ELR (cell line): ENCODE measurements at regions not wholly inside any gene's neighbourhood (a gene's known extent, or its start where the extent isn't known, plus 50 kb on each side); places are given as distances from the start of the nearest gene placed in this dataset.
A peak's percentile ranks its signal among the peaks of the same experiment; 100 is the strongest.

ENCODE experiments used
- DNase-seq: peaks from one replicate; pipeline ENCODE4 v3.0.0-alpha.2; 2015; ENCODE audit warnings: low read depth

- DNase-seq, result no peak
These were observed 149.9 kb upstream of the IRF2BP2 start for GRCh38 chr1:234759888-234760287.

- peak; percentile 47 for DNase-seq
These were observed 148.9 kb upstream of the IRF2BP2 start for GRCh38 chr1:234758851-234759250.

GRCh38 chr1:234756857-234757256, 146.9 kb upstream of the IRF2BP2 start:
- DNase-seq, result no peak

GRCh38 chr1:234756066-234756774, 146.2 kb upstream of the IRF2BP2 start:
- DNase-seq, result peak; percentile 55

- peak; percentile 86 for DNase-seq
These were observed 145.5 kb upstream of the IRF2BP2 start for GRCh38 chr1:234755449-234755863.

GRCh38 chr1:234753979-234754378, 144.0 kb upstream of the IRF2BP2 start:
- DNase-seq, result no peak

GRCh38 chr1:234752927-234753326, 142.9 kb upstream of the IRF2BP2 start:
- no peak for DNase-seq

- no peak for DNase-seq
These were observed 141.7 kb upstream of the IRF2BP2 start for GRCh38 chr1:234751678-234752077.

GRCh38 chr1:234750922-234751627, 141.1 kb upstream of the IRF2BP2 start:
- DNase-seq, result no peak

- DNase-seq, result no peak
These were observed 138.7 kb upstream of the IRF2BP2 start for GRCh38 chr1:234748713-234749112.

GRCh38 chr1:234748066-234748465, 138.1 kb upstream of the IRF2BP2 start:
- no peak for DNase-seq

- DNase-seq, result no peak
These were observed 136.8 kb upstream of the IRF2BP2 start for GRCh38 chr1:234746798-234747196.

GRCh38 chr1:234745844-234746797, 136.1 kb upstream of the IRF2BP2 start:
- DNase-seq, result peak; percentile 74

- DNase-seq, result no peak
These were observed 135.3 kb upstream of the IRF2BP2 start for GRCh38 chr1:234745276-234745675.

- DNase-seq, result peak; percentile 23
These were observed 134.0 kb upstream of the IRF2BP2 start for GRCh38 chr1:234743791-234744611.

- DNase-seq, result no peak
These were observed 132.6 kb upstream of the IRF2BP2 start for GRCh38 chr1:234742622-234743021.

- no peak for DNase-seq
These were observed 128.0 kb upstream of the IRF2BP2 start for GRCh38 chr1:234737967-234738314.

GRCh38 chr1:234735916-234736315, 125.9 kb upstream of the IRF2BP2 start:
- DNase-seq, result no peak

- DNase-seq, result no peak
These were observed 125.5 kb upstream of the IRF2BP2 start for GRCh38 chr1:234735476-234735875.

GRCh38 chr1:234734869-234735268, 124.9 kb upstream of the IRF2BP2 start:
- no peak for DNase-seq

GRCh38 chr1:234734412-234734835, 124.4 kb upstream of the IRF2BP2 start:
- no peak for DNase-seq

- no peak for DNase-seq
These were observed 123.4 kb upstream of the IRF2BP2 start for GRCh38 chr1:234733427-234733826.
